Thymus (tissue), 11 donors: ENCODE measurements at regions not wholly inside any gene's neighbourhood (a gene's known extent, or its start where the extent isn't known, plus 50 kb on each side); places are given as distances from the start of the nearest gene placed in this dataset.

ENCODE experiments used
- DNase-seq, 9 donors: peaks; one replicate each; pipeline ENCODE4 v3.0.0-alpha.2; 2013; ENCODE audit warnings: low spot score in 9 of 9, low read depth in 6 of 9, missing footprints in 1 of 9
- H3K27ac ChIP-seq, 2 donors: one replicate each; pipeline ENCODE4 v1.5.1; 2013; ENCODE audit warnings: control low read depth in 1 of 2, low read depth in 1 of 2, low read length in 1 of 2, mild to moderate bottlenecking in 1 of 2, moderate library complexity in 1 of 2
- H3K27me3 ChIP-seq, 2 donors: one replicate each; pipeline ENCODE4 v1.5.1; 2013; ENCODE audit warnings: low read length in 1 of 2; ENCODE audit not compliant: control insufficient read depth in 2 of 2, insufficient read depth in 1 of 2
- H3K36me3 ChIP-seq, 2 donors: one replicate each; pipeline ENCODE4 v1.5.1; 2013; ENCODE audit warnings: low read length in 1 of 2, mild to moderate bottlenecking in 1 of 2, moderate library complexity in 1 of 2; ENCODE audit not compliant: control insufficient read depth in 2 of 2, insufficient read depth in 2 of 2
- H3K4me1 ChIP-seq, 2 donors: one replicate each; pipeline ENCODE4 v1.5.1; 2013; ENCODE audit warnings: low read length in 2 of 2; ENCODE audit not compliant: control insufficient read depth in 2 of 2, insufficient read depth in 2 of 2
- H3K4me3 ChIP-seq, 2 donors: one replicate each; pipeline ENCODE4 v1.5.1; 2013; ENCODE audit warnings: low read length in 2 of 2, control low read depth in 1 of 2, mild to moderate bottlenecking in 1 of 2
- H3K9me3 ChIP-seq, 2 donors: one replicate each; pipeline ENCODE4 v1.5.1; 2013; ENCODE audit warnings: low read length in 1 of 2, mild to moderate bottlenecking in 1 of 2; ENCODE audit not compliant: control insufficient read depth in 2 of 2, insufficient read depth in 1 of 2
- WGBS: extraction: QIAGEN DNeasy Blood & Tissue Kit; methylation state at CpG from one replicate; pipeline ENCODE4 v1.1.7; 2013; 5-methylcytosine and 5-hydroxymethylcytosine counted together
- donor health status: healthy.

DNA sequence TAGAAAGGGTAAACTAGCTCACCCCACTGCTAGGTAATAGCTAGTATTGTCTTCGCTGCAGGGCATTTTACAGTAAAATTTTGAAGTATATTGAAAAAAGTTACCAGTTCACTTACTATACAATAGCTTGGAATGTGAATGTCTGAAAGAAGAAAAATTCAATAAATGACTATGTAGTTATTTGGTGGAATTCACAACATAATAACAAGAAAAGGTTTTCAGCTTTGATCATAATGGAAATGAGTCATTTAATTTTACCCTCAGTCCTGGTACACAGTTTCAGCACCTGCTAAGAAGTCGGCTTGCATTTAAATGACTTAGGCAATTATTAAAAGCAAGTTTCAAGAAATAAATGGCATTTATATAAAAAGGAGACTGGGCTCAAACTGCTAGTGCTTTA lies 90.4 kb downstream of the NUP35 start:
- Histone ChIP-seq H3K4me3 (no peak overlapping the region), H3K27me3 (no peaks in the 10 kb centered on the region), H3K9me3 (no peaks in the 10 kb centered on the region), H3K36me3 (no peaks in the 10 kb centered on the region), H3K27ac (no peak overlapping the region), H3K4me1 (no peaks in the 10 kb centered on the region)
- WGBS, result 99% methylated on average over 2 of the region's 2 CpGs
- no peak for DNase-seq

DNA sequence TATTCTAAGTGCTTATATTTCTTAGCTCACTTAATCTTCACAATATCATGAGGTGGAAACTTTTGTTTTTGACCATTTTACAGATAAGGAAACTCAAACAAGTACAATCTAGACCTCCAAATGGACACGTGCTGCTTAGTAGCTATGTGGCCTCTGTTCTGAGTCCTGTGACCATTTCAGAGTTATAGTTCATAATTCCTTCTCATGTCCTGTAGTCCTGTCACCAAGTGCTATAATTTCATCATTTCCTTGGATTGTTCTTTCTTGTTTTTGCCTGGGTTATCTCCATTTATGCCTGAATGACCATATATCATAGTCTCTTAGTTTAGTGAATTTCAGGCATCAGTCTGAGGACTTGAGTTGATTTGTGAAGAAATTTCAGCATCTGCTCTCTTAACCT lies 91.7 kb downstream of the NUP35 start:
- no peak for DNase-seq
- WGBS, result 50% methylated on average over 1 of the region's 1 CpG

DNA sequence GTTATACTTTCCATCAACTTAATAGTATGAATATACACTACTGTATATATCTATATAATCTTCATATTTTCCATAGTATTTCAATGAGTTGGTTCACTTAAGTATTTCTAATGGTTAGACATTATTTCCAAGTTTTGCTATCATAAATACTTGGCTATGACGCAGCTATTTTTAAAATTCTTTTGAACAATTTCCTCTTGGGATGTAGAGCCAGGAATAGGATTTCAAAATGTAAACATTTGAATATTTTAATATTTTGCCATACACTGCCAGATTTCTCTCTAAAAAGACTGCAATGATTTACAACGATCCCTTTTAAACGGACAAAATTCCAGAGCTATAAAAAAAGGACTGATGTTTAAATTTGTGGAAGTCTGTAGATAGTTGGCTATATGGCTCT lies 95.6 kb downstream of the NUP35 start:
- Histone ChIP-seq H3K4me1 (no peaks in the 10 kb centered on the region), H3K27me3 (no peaks in the 10 kb centered on the region), H3K27ac (no peak overlapping the region), H3K36me3 (no peaks in the 10 kb centered on the region), H3K4me3 (no peak overlapping the region), H3K9me3 (no peaks in the 10 kb centered on the region)
- 79% methylated on average over 3 of the region's 3 CpGs for WGBS
- no peak for DNase-seq

More for the DNA sequence above, 91.7 kb downstream of the NUP35 start:
- Histone ChIP-seq H3K27ac (no peak overlapping the region), H3K4me1 (no peaks in the 10 kb centered on the region), H3K27me3 (no peaks in the 10 kb centered on the region), H3K36me3 (no peaks in the 10 kb centered on the region), H3K9me3 (no peaks in the 10 kb centered on the region), H3K4me3 (no peak overlapping the region)

DNA sequence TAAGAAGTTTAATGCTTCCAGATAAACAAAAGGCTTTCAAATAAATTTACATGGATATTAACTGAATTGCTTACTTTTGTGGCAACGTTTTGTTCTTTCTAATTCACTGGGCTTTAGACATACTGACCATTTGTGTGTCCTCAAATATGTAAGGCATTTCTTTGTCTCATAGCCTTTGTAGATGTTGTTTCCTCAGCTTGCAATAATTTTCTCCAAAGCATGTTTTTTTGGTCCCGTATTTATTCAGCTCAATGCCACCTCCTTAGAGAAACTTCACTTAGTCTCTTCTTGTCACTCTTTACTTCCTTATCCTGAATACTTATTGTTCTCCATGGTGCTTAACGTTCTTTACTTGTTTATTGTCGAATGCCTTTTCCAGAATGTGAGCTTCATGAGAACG lies 98.5 kb downstream of the NUP35 start:
- no peak for DNase-seq
- H3K4me3 ChIP-seq, result no peak overlapping the region
- no peaks in the 10 kb centered on the region for H3K4me1 ChIP-seq
- no peaks in the 10 kb centered on the region for H3K9me3 ChIP-seq
- no peaks in the 10 kb centered on the region for H3K27me3 ChIP-seq
- no peak overlapping the region for H3K27ac ChIP-seq
- no peaks in the 10 kb centered on the region for H3K36me3 ChIP-seq
- 94% methylated on average over 5 of the region's 5 CpGs for whole genome bisulfite sequencing

DNA sequence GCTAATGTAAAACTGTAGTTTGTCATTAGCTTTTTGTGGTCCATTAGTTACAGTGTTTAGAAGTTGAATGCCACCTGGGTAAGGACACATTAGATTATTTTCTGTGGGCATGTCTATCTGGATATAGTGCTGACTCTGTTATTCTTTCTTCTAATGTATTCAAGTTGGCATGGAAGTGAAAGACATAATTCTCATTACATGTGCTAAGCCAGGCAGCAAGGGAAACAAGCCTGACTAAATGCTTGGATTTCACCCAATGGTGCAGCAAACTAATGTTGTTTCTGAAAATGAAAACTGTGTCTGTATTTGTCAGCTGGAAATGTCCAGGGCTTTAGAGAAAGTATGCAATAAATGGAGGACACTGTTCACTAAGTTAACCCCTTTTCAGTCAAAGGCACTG lies 100.7 kb downstream of the NUP35 start:
- no peak for DNase-seq
- no peaks in the 10 kb centered on the region for H3K4me1 ChIP-seq

DNA sequence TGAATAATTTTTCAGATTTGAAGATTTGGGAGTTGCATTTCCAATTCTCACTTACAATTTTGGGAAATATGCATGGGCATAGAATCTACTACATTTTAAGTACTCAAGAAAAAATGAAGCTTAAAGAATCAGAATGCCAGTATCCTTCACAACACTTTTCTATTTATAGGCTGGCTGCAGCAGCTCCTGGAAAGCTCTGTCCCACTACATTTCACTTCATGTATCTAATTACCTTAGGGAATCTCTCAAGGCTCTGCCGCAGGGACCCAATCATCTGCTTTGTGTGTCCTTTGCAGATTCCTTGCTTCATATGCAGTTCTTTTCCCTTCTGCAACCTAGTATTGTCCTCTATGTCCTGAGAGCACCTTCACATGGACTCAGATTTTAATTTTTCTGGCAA lies 102.9 kb downstream of the NUP35 start:
- Histone ChIP-seq H3K27ac (no peak overlapping the region), H3K36me3 (no peaks in the 10 kb centered on the region), H3K4me3 (no peak overlapping the region), H3K9me3 (no peaks in the 10 kb centered on the region), H3K27me3 (no peaks in the 10 kb centered on the region), H3K4me1 (no peaks in the 10 kb centered on the region)
- DNase-seq, result no peak
- 94% methylated on average over 1 of the region's 1 CpG for WGBS

More for the DNA sequence above, 100.7 kb downstream of the NUP35 start:
- Histone ChIP-seq H3K27ac (no peak overlapping the region), H3K4me3 (no peak overlapping the region), H3K9me3 (no peaks in the 10 kb centered on the region), H3K36me3 (no peaks in the 10 kb centered on the region), H3K27me3 (no peaks in the 10 kb centered on the region)

DNA sequence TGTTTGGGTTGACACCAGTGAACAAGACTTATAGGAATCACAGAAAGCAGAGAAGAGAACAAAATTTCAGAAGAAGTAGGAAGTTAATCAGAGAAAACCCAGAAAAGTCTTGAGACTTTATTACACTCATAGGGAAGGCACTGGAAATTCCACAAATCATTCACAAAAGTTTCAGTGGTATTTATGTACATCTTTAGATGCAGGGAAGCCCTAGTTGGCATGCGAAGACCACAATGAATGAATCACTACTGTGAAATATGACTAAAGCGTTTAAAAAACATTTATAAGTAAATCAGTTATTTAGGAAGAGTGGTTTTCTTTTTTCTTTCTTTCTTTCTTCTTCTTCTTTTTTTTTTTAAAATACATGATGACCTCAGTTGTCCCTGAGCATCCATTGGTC lies 105.1 kb downstream of the NUP35 start:
- 99% methylated on average over 2 of the region's 2 CpGs for WGBS
- H3K27ac ChIP-seq, result no peak overlapping the region
- no peaks in the 10 kb centered on the region for H3K4me1 ChIP-seq
- H3K9me3 ChIP-seq, result no peaks in the 10 kb centered on the region
- no peaks in the 10 kb centered on the region for H3K27me3 ChIP-seq
- H3K4me3 ChIP-seq, result no peak overlapping the region
- no peak for DNase-seq
- no peaks in the 10 kb centered on the region for H3K36me3 ChIP-seq

DNA sequence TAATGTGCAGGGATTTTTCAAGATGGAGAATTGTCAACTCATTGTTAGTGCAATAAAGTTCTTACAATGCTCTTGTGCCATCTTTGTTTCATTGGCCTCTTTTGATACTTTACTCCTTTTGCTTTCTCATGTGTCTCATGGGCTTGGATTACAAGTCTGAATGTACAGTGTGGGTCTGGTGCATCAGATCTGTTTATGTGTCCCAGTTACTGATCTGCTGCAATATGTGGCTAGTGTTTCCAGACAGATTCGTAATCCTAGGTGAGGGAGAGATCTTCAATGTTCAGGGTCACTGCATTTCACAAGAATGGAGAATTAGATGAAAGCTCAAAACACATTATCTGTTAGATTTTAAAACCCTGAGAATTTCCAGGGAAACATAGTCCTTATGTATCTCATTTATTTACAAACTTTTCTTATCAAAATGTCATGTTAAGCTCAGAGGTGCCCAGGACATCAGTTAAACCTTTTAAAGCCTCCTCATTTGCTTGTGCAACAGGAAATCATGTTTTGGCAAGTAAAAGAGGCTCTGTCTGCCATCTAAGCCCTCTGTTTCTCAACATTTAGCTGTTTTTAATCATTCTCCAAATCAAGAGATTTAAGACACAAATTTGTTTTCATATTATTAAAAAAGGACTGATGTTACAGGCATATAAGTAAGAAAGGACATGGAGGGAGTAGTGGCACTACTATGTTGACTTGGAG lies 108.1 kb downstream of the NUP35 start:
- Histone ChIP-seq H3K27me3 (no peaks in the 10 kb centered on the region), H3K27ac (no peak overlapping the region), H3K9me3 (no peaks in the 10 kb centered on the region), H3K4me1 (no peaks in the 10 kb centered on the region), H3K36me3 (no peaks in the 10 kb centered on the region), H3K4me3 (no peak overlapping the region)
- DNase-seq, result no peak
- WGBS, result 93% methylated on average over 1 of the region's 1 CpG

DNA sequence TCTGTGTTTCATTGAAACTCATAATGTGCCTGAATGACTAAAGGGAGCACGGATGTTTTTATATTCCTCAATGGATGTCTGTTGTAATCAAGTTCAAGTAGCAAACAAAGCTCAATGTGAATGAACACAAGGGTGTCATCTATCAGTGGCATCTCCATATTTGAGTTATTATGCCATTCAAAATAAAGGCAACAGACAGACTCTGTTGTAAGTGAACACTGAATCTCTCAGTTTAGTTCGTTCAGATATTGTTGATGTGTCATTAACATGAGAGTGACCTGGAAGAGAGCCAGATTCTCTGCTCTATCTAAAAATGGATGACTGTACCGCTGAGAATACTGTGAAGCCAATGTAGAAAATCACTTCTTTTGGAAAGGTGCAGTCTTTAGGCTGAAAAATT lies 118.7 kb downstream of the NUP35 start:
- WGBS, result 90% methylated on average over 3 of the region's 3 CpGs
- H3K36me3 ChIP-seq, result no peaks in the 10 kb centered on the region
- no peak for DNase-seq
- no peak overlapping the region for H3K27ac ChIP-seq
- no peaks in the 10 kb centered on the region for H3K9me3 ChIP-seq
- no peaks in the 10 kb centered on the region for H3K27me3 ChIP-seq
- H3K4me1 ChIP-seq, result no peaks in the 10 kb centered on the region
- no peak overlapping the region for H3K4me3 ChIP-seq

DNA sequence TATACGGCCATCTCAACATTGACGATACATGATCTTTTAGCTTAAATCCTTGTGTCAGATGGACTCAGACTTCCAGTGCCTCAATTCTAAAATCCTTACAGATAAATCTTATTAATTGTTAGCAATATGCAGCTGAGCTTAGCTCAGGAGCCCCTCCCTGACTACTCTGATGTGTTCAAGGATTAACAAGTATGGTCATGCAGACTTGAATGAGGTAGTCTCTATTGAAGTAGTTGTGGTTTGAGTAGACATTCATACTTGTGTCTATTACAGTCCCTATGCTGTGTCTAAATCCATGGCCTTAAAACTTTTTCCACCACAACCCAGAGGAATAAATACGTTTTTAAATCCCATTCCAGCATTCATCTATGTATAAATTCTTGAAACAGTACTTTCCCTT lies 119.5 kb downstream of the NUP35 start:
- Histone ChIP-seq H3K4me3 (no peak overlapping the region), H3K36me3 (no peaks in the 10 kb centered on the region), H3K9me3 (no peaks in the 10 kb centered on the region), H3K4me1 (no peaks in the 10 kb centered on the region), H3K27ac (no peak overlapping the region), H3K27me3 (no peaks in the 10 kb centered on the region)
- 96% methylated on average over 3 of the region's 3 CpGs for WGBS
- DNase-seq, result no peak
